Fibroblast of villous mesenchyme (primary cell): ENCODE measurements at regions not wholly inside any gene's neighbourhood (a gene's known extent, or its start where the extent isn't known, plus 50 kb on each side); places are given as distances from the start of the nearest gene placed in this dataset.

Experiments
- DNase-seq: peaks from one replicate; pipeline ENCODE4 v3.0.0-alpha.2; 2010; ENCODE audit warnings: low read depth
- H3K4me3 ChIP-seq: 2 replicates; pipeline ENCODE4 v1.5.1; 2011; ENCODE audit warnings: low read depth, mild to moderate bottlenecking, low read length
- TF ChIP-seq, protein P1 (sequence below): IDR thresholded peaks from 2 replicates; pipeline ENCODE4 v1.5.1; 2012; ENCODE audit warnings: low read depth, mild to moderate bottlenecking, low read length; ENCODE audit not compliant: insufficient read depth

- H3K4me3 ChIP-seq, result no peak overlapping the region
- DNase-seq, result no peak
- TF ChIP-seq, protein P1, sequence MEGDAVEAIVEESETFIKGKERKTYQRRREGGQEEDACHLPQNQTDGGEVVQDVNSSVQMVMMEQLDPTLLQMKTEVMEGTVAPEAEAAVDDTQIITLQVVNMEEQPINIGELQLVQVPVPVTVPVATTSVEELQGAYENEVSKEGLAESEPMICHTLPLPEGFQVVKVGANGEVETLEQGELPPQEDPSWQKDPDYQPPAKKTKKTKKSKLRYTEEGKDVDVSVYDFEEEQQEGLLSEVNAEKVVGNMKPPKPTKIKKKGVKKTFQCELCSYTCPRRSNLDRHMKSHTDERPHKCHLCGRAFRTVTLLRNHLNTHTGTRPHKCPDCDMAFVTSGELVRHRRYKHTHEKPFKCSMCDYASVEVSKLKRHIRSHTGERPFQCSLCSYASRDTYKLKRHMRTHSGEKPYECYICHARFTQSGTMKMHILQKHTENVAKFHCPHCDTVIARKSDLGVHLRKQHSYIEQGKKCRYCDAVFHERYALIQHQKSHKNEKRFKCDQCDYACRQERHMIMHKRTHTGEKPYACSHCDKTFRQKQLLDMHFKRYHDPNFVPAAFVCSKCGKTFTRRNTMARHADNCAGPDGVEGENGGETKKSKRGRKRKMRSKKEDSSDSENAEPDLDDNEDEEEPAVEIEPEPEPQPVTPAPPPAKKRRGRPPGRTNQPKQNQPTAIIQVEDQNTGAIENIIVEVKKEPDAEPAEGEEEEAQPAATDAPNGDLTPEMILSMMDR, result no peak
These were observed 277.6 kb upstream of the NWD2 start for GRCh38 chr4:36966756-36967460.

DNA sequence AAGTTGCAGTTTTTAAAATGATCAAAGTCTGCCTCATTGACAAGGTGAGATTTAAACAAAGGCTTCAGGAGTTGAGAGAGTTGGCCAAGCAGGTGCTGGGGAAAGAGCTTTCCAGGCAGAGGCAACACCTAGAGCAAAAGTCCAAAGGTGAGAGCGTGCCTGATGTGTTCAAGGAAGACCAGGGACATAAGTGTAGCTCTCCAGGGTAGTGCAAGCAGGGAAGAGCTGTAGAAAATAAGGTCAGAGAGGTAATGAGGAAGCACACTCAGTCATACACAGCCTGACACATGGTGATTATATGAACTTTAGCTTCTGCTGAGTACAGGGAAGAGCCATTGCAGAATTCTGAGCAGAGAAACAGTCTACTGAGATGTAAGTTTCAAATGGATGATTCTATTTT, 265.0 kb upstream of the NWD2 start:
- TF ChIP-seq, protein P1, result no peak
- DNase-seq, result no peak

DNA sequence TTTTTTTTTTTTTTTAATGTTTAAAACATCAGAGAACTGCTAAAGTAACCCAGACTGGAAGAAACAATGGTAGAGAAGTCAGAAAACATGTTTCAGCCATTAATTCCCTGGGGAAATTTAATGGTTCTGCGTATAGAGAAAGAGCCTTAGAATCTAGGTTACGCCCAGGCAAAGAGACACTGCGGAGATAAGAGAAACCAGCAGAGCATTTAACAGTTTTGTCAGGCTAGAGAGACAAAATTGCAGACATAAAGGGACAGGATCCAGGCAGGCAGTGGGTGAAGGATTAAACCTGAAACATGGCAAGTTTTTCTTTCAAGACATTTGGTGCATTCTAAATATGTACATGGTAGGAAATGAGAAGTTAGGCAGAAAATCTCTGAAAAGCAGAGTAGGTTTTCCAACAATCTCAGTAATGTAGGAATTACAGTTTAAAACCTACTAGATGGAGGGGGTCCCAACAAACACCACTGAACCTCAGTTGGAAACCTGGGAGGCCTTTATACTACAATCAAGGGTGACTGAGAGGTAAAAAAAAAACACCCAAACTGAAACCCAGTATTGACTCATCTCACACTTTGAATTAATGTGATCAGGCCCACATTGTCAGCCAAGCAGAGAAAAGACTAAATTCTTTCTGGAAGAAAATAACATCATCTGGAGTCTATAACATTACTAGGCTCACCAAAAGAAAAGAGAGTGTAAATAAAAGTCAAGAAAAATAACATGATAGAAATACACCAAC, 254.2 kb upstream of the NWD2 start:
- TF ChIP-seq, protein P1, result no peak
- H3K4me3 ChIP-seq, result no peak overlapping the region
- DNase-seq, result no peak

More for the DNA sequence above, 265.0 kb upstream of the NWD2 start:
- no peak overlapping the region for H3K4me3 ChIP-seq

DNA sequence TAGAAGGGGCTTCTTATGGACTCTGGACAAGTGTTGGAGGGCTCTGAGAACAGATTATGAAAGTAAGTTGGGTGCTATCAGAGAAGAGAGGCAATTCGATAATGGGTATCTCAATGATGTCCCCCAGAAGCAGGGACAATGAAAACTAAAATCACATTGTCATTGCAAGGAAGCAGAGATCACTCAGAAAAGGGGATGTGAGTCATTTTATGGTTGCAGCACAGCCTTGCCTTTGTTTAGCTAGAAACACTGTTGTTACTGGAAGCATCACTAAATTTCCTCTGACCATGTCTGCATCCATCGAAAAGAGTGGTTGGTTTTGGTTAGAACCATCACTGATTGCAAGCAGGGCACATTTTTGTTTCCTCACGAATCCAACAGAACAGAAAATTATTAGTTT, 246.8 kb upstream of the NWD2 start:
- DNase-seq, result no peak
- H3K4me3 ChIP-seq, result no peak overlapping the region
- TF ChIP-seq, protein P1, result no peak

DNA sequence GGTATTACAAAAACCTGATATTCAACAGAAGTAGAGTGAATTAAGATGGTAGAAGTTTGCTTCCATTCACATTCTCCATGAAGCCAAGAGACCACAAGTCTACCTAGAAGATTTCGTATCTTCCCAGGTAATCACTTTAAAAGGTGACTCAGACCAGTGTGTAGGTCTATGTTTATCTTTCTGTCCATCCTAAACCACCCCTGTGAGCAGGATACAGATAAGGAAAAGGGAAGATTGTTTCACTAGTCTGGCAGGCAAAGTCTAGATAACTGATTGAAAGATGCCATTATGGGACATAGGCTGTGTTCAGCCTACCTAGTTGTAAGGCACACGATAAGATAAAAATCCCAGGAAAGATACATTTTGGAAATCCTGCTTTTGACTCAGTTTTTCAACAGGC, 244.3 kb upstream of the NWD2 start:
- no peak overlapping the region for H3K4me3 ChIP-seq
- TF ChIP-seq, protein P1, result no peak
- DNase-seq, result no peak

GRCh38 chr4:37001688-37002436, 242.7 kb upstream of the NWD2 start:
- TF ChIP-seq, protein P1, result no peak
- peak; percentile 75 for DNase-seq
- H3K4me3 ChIP-seq, result peak overlapping the region; percentile 54
